ENCODE measurements at regions not wholly inside any gene's neighbourhood (a gene's known extent, or its start where the extent isn't known, plus 50 kb on each side); places are given as distances from the start of the nearest gene placed in this dataset.

- H3K4me1 Mint-ChIP-seq: peaks cover 8% of the 10 kb centered on the region
- peaks cover 18% of the 10 kb centered on the region for H3K9me3 Mint-ChIP-seq
- H3K27ac Mint-ChIP-seq: no peak overlapping the region
- no peak overlapping the region for H3K4me3 Mint-ChIP-seq
- H3K27me3 Mint-ChIP-seq: no peaks in the 10 kb centered on the region
- intact Hi-C loops (cut with micrococcal nuclease): no loop called here
- H3K36me3 Mint-ChIP-seq (ENCODE audit: low read depth): peaks cover 10% of the 10 kb centered on the region
- no peak for DNase-seq
Measured at GRCh38 chr15:69685512-69686452, 233.2 kb downstream of the RPLP1 start.

DNA sequence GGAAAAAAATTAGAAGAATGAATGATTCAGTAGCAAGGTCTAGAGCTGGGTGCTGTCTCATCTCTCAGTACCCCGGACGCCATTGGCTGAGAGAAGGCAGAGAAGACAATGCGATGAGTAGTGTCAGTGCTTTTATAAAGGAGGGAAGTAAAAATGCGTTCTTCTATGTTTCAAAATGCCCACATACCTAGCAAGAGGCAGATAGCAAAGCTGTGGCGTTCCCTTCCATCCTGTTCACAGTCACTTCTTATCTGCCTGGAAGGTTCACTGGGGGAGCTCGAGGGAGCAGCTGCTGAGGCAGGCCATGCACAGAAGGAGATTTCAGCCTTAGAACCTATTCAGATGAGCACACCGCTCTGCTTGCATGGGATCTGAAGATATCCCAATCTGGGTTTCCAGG lies 234.0 kb downstream of the RPLP1 start:
- Mint-ChIP-seq H3K27ac (no peak overlapping the region), H3K4me1 (peaks cover 7% of the 10 kb centered on the region), H3K4me3 (no peak overlapping the region), H3K27me3 (no peaks in the 10 kb centered on the region), H3K36me3 (ENCODE audit: low read depth) (peaks cover 10% of the 10 kb centered on the region), H3K9me3 (peaks cover 18% of the 10 kb centered on the region)
- intact Hi-C loops (cut with micrococcal nuclease): no loop called here
- no peak for DNase-seq

GRCh38 chr15:69689133-69689532 lies 236.5 kb downstream of the RPLP1 start:
- Mint-ChIP-seq H3K4me1 (no peaks in the 10 kb centered on the region), H3K4me3 (no peak overlapping the region), H3K9me3 (peaks cover 15% of the 10 kb centered on the region), H3K36me3 (ENCODE audit: low read depth) (peaks cover 10% of the 10 kb centered on the region), H3K27me3 (peaks cover 9% of the 10 kb centered on the region), H3K27ac (no peak overlapping the region)
- no peak for DNase-seq
- intact Hi-C loops (cut with micrococcal nuclease): no loop called here

DNA sequence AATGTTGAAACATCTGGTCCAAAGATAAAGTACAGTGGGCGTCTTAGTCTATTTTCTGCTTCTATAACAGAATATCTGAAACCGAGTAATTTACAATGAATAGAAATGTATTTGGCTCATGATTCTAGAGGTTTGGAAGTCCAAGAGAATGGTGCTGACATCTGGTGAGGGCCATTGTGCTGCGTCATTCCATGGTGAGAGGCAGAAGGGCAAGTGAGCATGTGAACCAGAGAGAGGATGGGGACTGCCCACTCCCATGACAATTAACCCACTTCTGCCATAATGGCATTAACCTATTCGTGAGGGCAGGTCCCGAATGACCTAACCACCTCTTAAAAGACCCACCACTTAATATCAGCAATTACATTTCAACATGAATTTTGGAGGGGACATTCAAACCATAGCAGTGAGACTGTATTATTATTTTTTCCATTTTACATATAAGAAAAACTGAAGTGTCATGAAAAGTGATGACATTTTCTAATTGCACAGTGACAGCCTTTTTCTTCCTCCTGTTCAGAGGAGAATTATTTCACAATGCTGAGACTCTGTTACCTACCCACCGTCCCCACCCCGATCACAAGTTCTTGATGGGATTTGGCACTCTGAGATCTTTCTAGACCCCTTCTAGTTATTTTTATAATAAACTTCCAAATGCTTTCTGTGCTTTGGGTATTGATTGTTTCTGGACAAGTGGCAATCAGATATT lies 238.8 kb downstream of the RPLP1 start:
- Mint-ChIP-seq H3K4me1 (no peaks in the 10 kb centered on the region), H3K36me3 (ENCODE audit: low read depth) (peaks cover 10% of the 10 kb centered on the region), H3K4me3 (no peak overlapping the region), H3K27ac (no peak overlapping the region), H3K27me3 (peaks cover 9% of the 10 kb centered on the region), H3K9me3 (peaks cover 15% of the 10 kb centered on the region)
- intact Hi-C loops (cut with micrococcal nuclease): no loop called here
- no peak for DNase-seq

- H3K9me3 Mint-ChIP-seq: peaks cover 18% of the 10 kb centered on the region
- DNase-seq: no peak
- H3K4me1 Mint-ChIP-seq: no peaks in the 10 kb centered on the region
- intact Hi-C loops (cut with micrococcal nuclease): no loop called here
- H3K36me3 Mint-ChIP-seq (ENCODE audit: low read depth): peaks cover 10% of the 10 kb centered on the region
- no peak overlapping the region for H3K4me3 Mint-ChIP-seq
- H3K27me3 Mint-ChIP-seq: peaks cover 10% of the 10 kb centered on the region
- H3K27ac Mint-ChIP-seq: no peak overlapping the region
Measured at GRCh38 chr15:69692342-69692741, 239.7 kb downstream of the RPLP1 start.

DNA sequence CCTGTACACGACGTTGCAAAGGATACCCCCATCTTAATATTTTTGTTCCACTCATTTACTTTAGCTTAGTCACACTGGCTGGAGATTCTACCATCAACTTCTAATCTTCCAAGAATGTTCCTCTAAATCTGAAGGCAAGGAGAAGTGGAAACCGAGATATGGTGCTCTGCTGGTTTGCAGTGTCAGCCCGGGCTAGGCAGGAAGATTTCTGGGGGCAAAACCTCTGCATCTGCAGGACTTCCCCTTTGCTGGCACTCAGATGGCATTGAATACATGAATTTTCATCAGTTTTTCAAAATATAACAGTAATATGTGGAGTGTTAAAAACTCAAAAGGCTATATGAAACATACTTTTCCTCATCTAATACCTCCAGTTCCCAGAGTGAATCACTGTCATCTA lies 240.4 kb downstream of the RPLP1 start:
- Mint-ChIP-seq H3K9me3 (peaks cover 15% of the 10 kb centered on the region), H3K36me3 (ENCODE audit: low read depth) (peaks cover 8% of the 10 kb centered on the region), H3K4me1 (no peaks in the 10 kb centered on the region), H3K4me3 (no peak overlapping the region), H3K27ac (no peak overlapping the region), H3K27me3 (peaks cover 13% of the 10 kb centered on the region)
- intact Hi-C loops (cut with micrococcal nuclease): no loop called here
- no peak for DNase-seq

GRCh38 chr15:69696946-69697345 lies 244.3 kb downstream of the RPLP1 start:
- intact Hi-C loops (cut with micrococcal nuclease): no loop called here
- DNase-seq: no peak

DNA sequence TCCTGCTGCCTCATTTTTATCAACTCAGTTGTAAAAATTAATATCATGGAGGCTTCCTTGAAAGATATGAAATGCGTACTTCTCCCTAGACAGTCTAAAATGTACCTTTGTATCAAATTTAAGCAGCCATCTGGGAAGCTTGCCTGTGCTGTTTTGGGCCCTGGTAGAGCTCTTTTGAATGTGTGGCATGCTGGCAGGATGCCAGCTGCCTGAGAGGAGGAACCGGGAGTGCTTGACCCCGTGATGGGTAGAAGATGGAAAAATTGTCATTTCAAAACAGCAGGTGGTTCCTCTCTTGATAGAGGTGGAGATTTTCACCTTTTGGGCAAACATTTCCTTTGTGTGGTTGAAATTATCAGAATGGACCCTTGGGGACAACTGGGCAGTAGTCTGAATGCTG lies 245.3 kb downstream of the RPLP1 start:
- intact Hi-C loops (cut with micrococcal nuclease): no loop called here
- peaks cover 2% of the 10 kb centered on the region for H3K4me1 Mint-ChIP-seq
- H3K36me3 Mint-ChIP-seq (ENCODE audit: low read depth): peaks cover 2% of the 10 kb centered on the region
- no peak overlapping the region for H3K27ac Mint-ChIP-seq
- H3K27me3 Mint-ChIP-seq: peaks cover 7% of the 10 kb centered on the region
- H3K9me3 Mint-ChIP-seq: peaks cover 7% of the 10 kb centered on the region
- DNase-seq: no peak
- no peak overlapping the region for H3K4me3 Mint-ChIP-seq

More at GRCh38 chr15:69696946-69697345, 244.3 kb downstream of the RPLP1 start:
- no peak overlapping the region for H3K4me3 Mint-ChIP-seq
- peaks cover 2% of the 10 kb centered on the region for H3K36me3 Mint-ChIP-seq (ENCODE audit: low read depth)
- peaks cover 13% of the 10 kb centered on the region for H3K27me3 Mint-ChIP-seq
- no peak overlapping the region for H3K27ac Mint-ChIP-seq
- H3K4me1 Mint-ChIP-seq: peaks cover 2% of the 10 kb centered on the region
- H3K9me3 Mint-ChIP-seq: peaks cover 7% of the 10 kb centered on the region

- H3K4me1 Mint-ChIP-seq: peaks cover 2% of the 10 kb centered on the region
- peaks cover 11% of the 10 kb centered on the region for H3K9me3 Mint-ChIP-seq
- no peak for DNase-seq
- peaks cover 4% of the 10 kb centered on the region for H3K27me3 Mint-ChIP-seq
- intact Hi-C loops (cut with micrococcal nuclease): no loop called here
- H3K36me3 Mint-ChIP-seq (ENCODE audit: low read depth): peaks cover 2% of the 10 kb centered on the region
- no peak overlapping the region for H3K27ac Mint-ChIP-seq
- H3K4me3 Mint-ChIP-seq: no peak overlapping the region
Measured at GRCh38 chr15:69699096-69699495, 246.5 kb downstream of the RPLP1 start.

DNA sequence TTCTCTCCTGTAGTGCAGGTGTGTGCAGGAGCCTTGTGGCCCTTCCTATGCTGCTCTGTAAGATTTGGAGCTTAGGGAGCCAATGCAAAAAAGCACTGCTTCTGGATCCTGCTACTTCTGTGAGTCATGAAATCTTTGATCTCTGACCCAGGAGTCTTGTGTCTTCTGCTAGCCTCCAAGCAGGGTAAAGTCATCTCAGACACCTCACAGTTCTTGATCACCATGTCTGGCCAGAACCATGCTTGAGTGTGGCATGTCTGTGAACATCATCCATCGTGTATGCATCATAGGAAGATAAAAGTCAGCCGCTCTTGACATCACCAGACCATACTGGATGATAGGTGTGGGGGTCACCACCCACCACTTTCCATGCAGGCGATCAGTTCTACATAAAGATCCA lies 247.8 kb downstream of the RPLP1 start:
- H3K4me1 Mint-ChIP-seq: peaks cover 2% of the 10 kb centered on the region
- intact Hi-C loops (cut with micrococcal nuclease): no loop called here
- peaks cover 2% of the 10 kb centered on the region for H3K36me3 Mint-ChIP-seq (ENCODE audit: low read depth)

GRCh38 chr15:69701198-69701597 lies 248.6 kb downstream of the RPLP1 start:
- H3K27ac Mint-ChIP-seq: no peak overlapping the region
- H3K4me3 Mint-ChIP-seq: no peak overlapping the region
- DNase-seq: no peak
- peaks cover 2% of the 10 kb centered on the region for H3K36me3 Mint-ChIP-seq (ENCODE audit: low read depth)
- intact Hi-C loops (cut with micrococcal nuclease): no loop called here
- peaks cover 2% of the 10 kb centered on the region for H3K4me1 Mint-ChIP-seq
- peaks cover 21% of the 10 kb centered on the region for H3K9me3 Mint-ChIP-seq
- H3K27me3 Mint-ChIP-seq: peaks cover 4% of the 10 kb centered on the region

More for the DNA sequence above, 247.8 kb downstream of the RPLP1 start:
- no peak overlapping the region for H3K4me3 Mint-ChIP-seq
- no peak overlapping the region for H3K27ac Mint-ChIP-seq
- H3K9me3 Mint-ChIP-seq: peaks cover 19% of the 10 kb centered on the region
- H3K27me3 Mint-ChIP-seq: peaks cover 4% of the 10 kb centered on the region
- DNase-seq: no peak

DNA sequence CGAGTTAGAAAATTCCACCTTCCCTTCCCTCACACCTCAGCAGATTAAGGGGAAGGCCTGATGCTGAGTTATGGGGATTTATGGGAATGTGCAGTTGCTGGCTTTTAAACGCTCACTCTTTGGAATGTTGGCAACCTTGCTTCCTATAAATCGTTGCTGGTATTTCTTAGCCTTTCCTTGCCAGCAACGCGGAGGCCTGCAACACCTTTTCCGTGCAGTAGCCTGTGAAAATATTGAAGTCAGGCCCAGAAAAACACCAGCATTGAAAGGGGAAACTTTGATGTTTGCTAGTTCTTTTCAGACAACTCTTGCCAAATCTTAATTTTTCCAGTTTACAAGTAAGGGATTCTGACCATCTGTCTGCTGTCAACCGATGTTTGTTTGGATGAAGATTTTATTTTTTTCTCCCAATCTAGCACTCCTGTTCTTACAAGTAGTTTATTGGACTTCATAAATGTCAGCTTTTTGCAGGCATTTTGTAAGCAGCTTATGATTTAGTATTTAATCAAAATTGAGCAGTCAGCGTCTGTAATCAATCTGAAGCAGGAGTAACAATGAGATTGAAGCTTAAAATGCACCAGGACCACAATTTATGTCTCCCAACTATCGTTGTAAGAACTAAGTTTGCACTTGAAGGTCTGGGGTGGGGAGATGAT lies 251.0 kb downstream of the RPLP1 start:
- Mint-ChIP-seq H3K27ac (no peak overlapping the region), H3K4me3 (no peak overlapping the region), H3K4me1 (peaks cover 2% of the 10 kb centered on the region), H3K27me3 (no peaks in the 10 kb centered on the region), H3K9me3 (peaks cover 30% of the 10 kb centered on the region), H3K36me3 (ENCODE audit: low read depth) (peaks cover 15% of the 10 kb centered on the region)
- intact Hi-C loops (cut with micrococcal nuclease): no loop called here
- DNase-seq: no peak

DNA sequence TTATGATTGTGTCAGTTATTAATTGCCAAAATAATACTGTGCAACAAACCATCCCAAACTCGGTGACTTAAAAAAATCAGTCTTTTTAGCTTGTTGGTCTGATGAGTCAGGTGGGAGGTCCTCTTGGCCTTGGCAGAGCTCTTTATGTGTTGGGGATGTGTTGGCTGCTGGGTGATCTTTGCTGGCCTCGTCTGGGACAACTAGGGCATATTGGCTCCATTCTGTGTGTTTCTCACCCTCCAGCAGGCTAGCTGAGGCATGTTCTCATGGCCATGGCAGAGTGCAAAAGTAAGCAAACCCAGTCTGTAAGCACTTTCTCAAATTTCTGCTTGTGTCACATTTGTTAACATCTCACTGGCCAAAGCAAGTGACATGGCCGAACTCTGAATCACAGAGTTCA lies 251.6 kb downstream of the RPLP1 start:
- peaks cover 2% of the 10 kb centered on the region for H3K4me1 Mint-ChIP-seq
- H3K36me3 Mint-ChIP-seq (ENCODE audit: low read depth): peaks cover 15% of the 10 kb centered on the region
- no peak overlapping the region for H3K4me3 Mint-ChIP-seq
- H3K27ac Mint-ChIP-seq: no peak overlapping the region
- DNase-seq: no peak
- H3K9me3 Mint-ChIP-seq: peaks cover 30% of the 10 kb centered on the region
- no peaks in the 10 kb centered on the region for H3K27me3 Mint-ChIP-seq
- intact Hi-C loops (cut with micrococcal nuclease): no loop called here

DNA sequence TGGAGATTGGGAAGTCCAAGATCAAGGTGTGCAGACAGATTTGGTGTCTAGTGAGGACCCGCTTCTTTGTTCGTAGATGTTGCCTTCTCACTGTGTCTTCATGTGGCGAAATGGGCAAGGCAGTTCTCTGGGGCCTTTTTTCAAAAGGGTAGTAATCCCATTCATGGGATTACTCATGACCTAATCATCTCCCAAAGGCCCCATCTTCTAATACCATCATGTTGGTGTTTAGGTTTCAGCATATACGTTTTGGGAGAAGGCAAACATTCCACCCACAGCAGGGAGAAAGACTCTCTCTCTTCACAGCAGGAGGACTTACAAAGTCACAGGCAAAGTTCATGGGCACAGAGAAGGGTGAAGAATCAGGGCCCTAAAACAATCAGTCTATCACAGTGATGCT lies 252.1 kb downstream of the RPLP1 start:
- H3K36me3 Mint-ChIP-seq (ENCODE audit: low read depth): peaks cover 16% of the 10 kb centered on the region
- DNase-seq: no peak
- H3K4me1 Mint-ChIP-seq: peaks cover 2% of the 10 kb centered on the region
- peaks cover 3% of the 10 kb centered on the region for H3K27me3 Mint-ChIP-seq
- intact Hi-C loops (cut with micrococcal nuclease): no loop called here
- no peak overlapping the region for H3K27ac Mint-ChIP-seq
- peaks cover 34% of the 10 kb centered on the region for H3K9me3 Mint-ChIP-seq
- no peak overlapping the region for H3K4me3 Mint-ChIP-seq

Data from activated CD4-positive, alpha-beta T cell treated with anti-CD3 and anti-CD28 coated beads, Interleukin-2, amount 10 ng/mL, durations not matched to agents 24 days and 14 days (primary cell).